ENCODE measurements at regions not wholly inside any gene's neighbourhood (a gene's known extent, or its start where the extent isn't known, plus 50 kb on each side); places are given as distances from the start of the nearest gene placed in this dataset.

DNA sequence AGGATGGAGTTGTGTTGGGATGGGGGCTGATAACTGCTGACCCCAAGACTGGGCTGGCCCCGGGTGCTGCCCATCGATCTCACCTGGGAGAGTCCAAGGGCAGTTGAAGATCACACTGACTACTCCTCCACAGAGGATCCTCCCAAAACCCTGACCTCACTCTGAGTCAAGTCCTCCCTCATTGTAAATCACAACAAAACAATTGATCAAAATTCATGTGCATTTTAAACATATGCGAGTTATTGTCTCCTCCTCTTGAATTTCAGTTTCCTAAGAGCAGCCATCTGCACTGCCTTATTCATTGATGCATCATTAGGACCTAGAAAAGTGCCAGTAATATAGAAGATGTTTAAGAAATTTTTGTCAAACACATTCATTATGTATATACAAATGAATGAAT, 273.6 kb downstream of the C1orf94 start:
- Histone ChIP-seq H3K23ac (ENCODE audit: low read length) (no peak overlapping the region), H3K4me2 (ENCODE audit: low read length) (no peak overlapping the region), H3K4me3 (ENCODE audit: low read depth, low read length) (no peak overlapping the region), H2BK5ac (ENCODE audit: low read depth, low read length, poor library complexity) (no peak overlapping the region), H4K91ac (ENCODE audit: low read depth, low read length) (no peak overlapping the region), H4K8ac (ENCODE audit: low read depth, low read length) (no peak overlapping the region), H3K18ac (ENCODE audit: low read length) (no peak overlapping the region), H3K9ac (ENCODE audit: low read length) (no peak overlapping the region), H4K12ac (ENCODE audit: low read depth, low read length) (no peak overlapping the region), H3K79me1 (ENCODE audit: low read length) (no peaks in the 10 kb centered on the region), H2BK120ac (ENCODE audit: insufficient read depth, low read length, poor library complexity) (no peak overlapping the region), H3K27ac (ENCODE audit: low read depth, low read length) (no peak overlapping the region), H3K36me3 (ENCODE audit: control insufficient read depth in 1 of 2, insufficient read depth in 2 of 2, low read length in 2 of 2) (no peaks in the 10 kb centered on the region), H2AFZ (ENCODE audit: insufficient read depth, low read length, poor library complexity) (no peak overlapping the region), H3K27me3 (ENCODE audit: insufficient read depth, low read length) (no peaks in the 10 kb centered on the region), H3K9me3 (ENCODE audit: insufficient read depth, low read depth, low read length) (peaks cover 3% of the 10 kb centered on the region), H3K79me2 (ENCODE audit: control insufficient read depth, insufficient read depth, low read length, poor library complexity) (no peaks in the 10 kb centered on the region), H3K4ac (ENCODE audit: low read depth, low read length) (no peak overlapping the region), H2BK12ac (ENCODE audit: low read length) (no peak overlapping the region), H3K4me1 (ENCODE audit: control insufficient read depth in 1 of 2, insufficient read depth in 2 of 2, low read length in 2 of 2) (no peaks in the 10 kb centered on the region), H3K14ac (ENCODE audit: low read length) (no peak overlapping the region), H2AK5ac (ENCODE audit: low read length) (no peak overlapping the region)
- WGBS (ENCODE audit: extremely low coverage, insufficient coverage, insufficient read length): no CpG with 5 or more reads among the region's 3 CpGs
- DNase-seq: no peak

DNA sequence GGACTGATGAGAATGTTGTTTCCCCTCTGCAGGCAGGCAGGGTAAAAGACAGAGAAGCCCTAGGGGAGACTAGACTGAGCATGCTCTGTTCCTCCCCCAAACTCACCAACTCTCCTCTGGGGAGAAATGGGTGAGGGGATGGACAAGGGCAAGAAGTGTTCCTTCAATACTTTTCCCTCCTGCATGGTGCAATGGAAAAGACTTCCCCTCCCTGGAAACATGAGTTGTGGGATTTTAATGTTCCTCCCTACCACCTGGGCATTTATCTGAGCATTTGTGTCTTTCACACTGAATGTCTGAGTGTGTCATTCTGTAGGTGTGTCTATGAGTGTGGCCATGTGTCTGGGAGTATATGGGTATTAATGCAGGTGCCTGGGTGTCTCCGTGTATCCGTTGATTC, 275.7 kb downstream of the C1orf94 start:
- H2AK5ac ChIP-seq (ENCODE audit: low read length): no peak overlapping the region
- no peak overlapping the region for H4K8ac ChIP-seq (ENCODE audit: low read depth, low read length)
- H3K4me1 ChIP-seq (ENCODE audit: control insufficient read depth in 1 of 2, insufficient read depth in 2 of 2, low read length in 2 of 2): no peaks in the 10 kb centered on the region
- no peak overlapping the region for H3K9ac ChIP-seq (ENCODE audit: low read length)
- H3K27ac ChIP-seq (ENCODE audit: low read depth, low read length): no peak overlapping the region
- H3K79me1 ChIP-seq (ENCODE audit: low read length): no peaks in the 10 kb centered on the region
- no peak overlapping the region for H4K91ac ChIP-seq (ENCODE audit: low read depth, low read length)
- H2AFZ ChIP-seq (ENCODE audit: insufficient read depth, low read length, poor library complexity): no peak overlapping the region
- H3K79me2 ChIP-seq (ENCODE audit: control insufficient read depth, insufficient read depth, low read length, poor library complexity): no peaks in the 10 kb centered on the region
- H3K9me3 ChIP-seq (ENCODE audit: insufficient read depth, low read depth, low read length): peaks cover 2% of the 10 kb centered on the region
- H3K4ac ChIP-seq (ENCODE audit: low read depth, low read length): no peak overlapping the region
- H3K18ac ChIP-seq (ENCODE audit: low read length): no peak overlapping the region
- no peak overlapping the region for H3K23ac ChIP-seq (ENCODE audit: low read length)
- H4K12ac ChIP-seq (ENCODE audit: low read depth, low read length): no peak overlapping the region
- H3K36me3 ChIP-seq (ENCODE audit: control insufficient read depth in 1 of 2, insufficient read depth in 2 of 2, low read length in 2 of 2): no peaks in the 10 kb centered on the region
- no peak overlapping the region for H2BK120ac ChIP-seq (ENCODE audit: insufficient read depth, low read length, poor library complexity)
- no peak overlapping the region for H3K4me3 ChIP-seq (ENCODE audit: low read depth, low read length)
- no peak for DNase-seq
- H3K14ac ChIP-seq (ENCODE audit: low read length): no peak overlapping the region
- H2BK12ac ChIP-seq (ENCODE audit: low read length): no peak overlapping the region
- no peak overlapping the region for H3K4me2 ChIP-seq (ENCODE audit: low read length)
- WGBS (ENCODE audit: extremely low coverage, insufficient coverage, insufficient read length): no CpG with 5 or more reads among the region's 2 CpGs
- no peak overlapping the region for H2BK5ac ChIP-seq (ENCODE audit: low read depth, low read length, poor library complexity)
- H3K27me3 ChIP-seq (ENCODE audit: insufficient read depth, low read length): no peaks in the 10 kb centered on the region

DNA sequence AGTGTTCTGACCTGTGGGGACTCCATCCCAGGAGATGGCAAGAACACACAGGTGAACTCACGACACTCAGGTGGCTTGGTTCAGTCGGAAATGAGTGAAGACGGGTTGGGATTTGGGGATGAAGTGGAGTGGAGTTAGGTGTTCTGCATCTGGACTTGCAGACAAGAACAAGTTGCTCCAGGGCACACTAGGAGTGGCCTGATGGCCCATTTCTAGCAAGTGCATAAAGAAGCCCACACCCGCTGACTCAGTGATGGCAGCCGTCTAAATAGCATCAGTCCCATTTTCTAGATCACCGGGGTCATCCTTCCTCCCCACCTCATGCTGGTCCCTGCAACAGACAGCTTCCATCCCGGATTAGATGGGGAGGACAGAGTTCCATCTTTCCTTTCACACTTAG, 278.4 kb downstream of the C1orf94 start:
- Histone ChIP-seq H3K4me3 (ENCODE audit: low read depth, low read length) (no peak overlapping the region), H4K12ac (ENCODE audit: low read depth, low read length) (no peak overlapping the region), H4K8ac (ENCODE audit: low read depth, low read length) (no peak overlapping the region), H3K79me2 (ENCODE audit: control insufficient read depth, insufficient read depth, low read length, poor library complexity) (no peaks in the 10 kb centered on the region), H3K79me1 (ENCODE audit: low read length) (no peaks in the 10 kb centered on the region), H2BK120ac (ENCODE audit: insufficient read depth, low read length, poor library complexity) (no peak overlapping the region), H3K36me3 (ENCODE audit: control insufficient read depth in 1 of 2, insufficient read depth in 2 of 2, low read length in 2 of 2) (no peaks in the 10 kb centered on the region), H3K27ac (ENCODE audit: low read depth, low read length) (no peak overlapping the region), H3K9ac (ENCODE audit: low read length) (no peak overlapping the region), H3K18ac (ENCODE audit: low read length) (no peak overlapping the region), H3K4ac (ENCODE audit: low read depth, low read length) (no peak overlapping the region), H2BK5ac (ENCODE audit: low read depth, low read length, poor library complexity) (no peak overlapping the region), H3K9me3 (ENCODE audit: insufficient read depth, low read depth, low read length) (peaks cover 3% of the 10 kb centered on the region), H3K23ac (ENCODE audit: low read length) (no peak overlapping the region), H3K4me2 (ENCODE audit: low read length) (no peak overlapping the region), H2AFZ (ENCODE audit: insufficient read depth, low read length, poor library complexity) (no peak overlapping the region), H2BK12ac (ENCODE audit: low read length) (no peak overlapping the region), H3K4me1 (ENCODE audit: control insufficient read depth in 1 of 2, insufficient read depth in 2 of 2, low read length in 2 of 2) (no peaks in the 10 kb centered on the region), H3K27me3 (ENCODE audit: insufficient read depth, low read length) (no peaks in the 10 kb centered on the region), H4K91ac (ENCODE audit: low read depth, low read length) (no peak overlapping the region), H3K14ac (ENCODE audit: low read length) (no peak overlapping the region), H2AK5ac (ENCODE audit: low read length) (no peak overlapping the region)
- DNase-seq: no peak
- no CpG with 5 or more reads among the region's 7 CpGs for WGBS (ENCODE audit: extremely low coverage, insufficient coverage, insufficient read length)

DNA sequence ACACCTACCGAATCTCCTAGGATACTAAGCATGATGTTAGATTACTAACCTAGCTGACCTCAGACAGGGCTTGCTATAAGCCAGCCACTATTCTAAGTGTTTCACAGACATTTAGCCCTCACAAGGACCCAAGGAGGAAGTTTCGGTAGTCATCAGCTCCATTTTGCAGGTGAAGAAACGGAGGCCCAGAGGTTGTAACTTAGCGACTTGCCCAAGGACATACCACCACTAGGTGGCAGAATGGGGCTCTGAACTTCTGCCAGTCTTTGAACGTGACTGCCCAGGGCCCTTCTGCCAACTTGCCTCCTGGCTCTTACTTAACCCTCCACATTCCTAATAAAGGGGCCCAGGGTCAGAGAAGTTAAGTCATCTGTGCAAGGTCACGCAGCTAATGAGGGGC, 283.5 kb downstream of the C1orf94 start:
- H3K79me1 ChIP-seq (ENCODE audit: low read length): no peaks in the 10 kb centered on the region
- H3K9me3 ChIP-seq (ENCODE audit: insufficient read depth, low read depth, low read length): peaks cover 4% of the 10 kb centered on the region
- no peaks in the 10 kb centered on the region for H3K4me1 ChIP-seq (ENCODE audit: control insufficient read depth in 1 of 2, insufficient read depth in 2 of 2, low read length in 2 of 2)
- DNase-seq: peak; percentile 59 to 73
- no peak overlapping the region for H3K27ac ChIP-seq (ENCODE audit: low read depth, low read length)
- no peak overlapping the region for H4K12ac ChIP-seq (ENCODE audit: low read depth, low read length)
- H3K4me2 ChIP-seq (ENCODE audit: low read length): no peak overlapping the region
- H3K79me2 ChIP-seq (ENCODE audit: control insufficient read depth, insufficient read depth, low read length, poor library complexity): no peaks in the 10 kb centered on the region
- no peak overlapping the region for H3K9ac ChIP-seq (ENCODE audit: low read length)
- no peak overlapping the region for H3K18ac ChIP-seq (ENCODE audit: low read length)
- H3K23ac ChIP-seq (ENCODE audit: low read length): no peak overlapping the region
- no peak overlapping the region for H3K4me3 ChIP-seq (ENCODE audit: low read depth, low read length)
- no peak overlapping the region for H2BK5ac ChIP-seq (ENCODE audit: low read depth, low read length, poor library complexity)
- H3K27me3 ChIP-seq (ENCODE audit: insufficient read depth, low read length): no peaks in the 10 kb centered on the region
- no peak overlapping the region for H4K8ac ChIP-seq (ENCODE audit: low read depth, low read length)
- no peaks in the 10 kb centered on the region for H3K36me3 ChIP-seq (ENCODE audit: control insufficient read depth in 1 of 2, insufficient read depth in 2 of 2, low read length in 2 of 2)
- WGBS (ENCODE audit: extremely low coverage, insufficient coverage, insufficient read length): no CpG with 5 or more reads among the region's 6 CpGs
- H4K91ac ChIP-seq (ENCODE audit: low read depth, low read length): no peak overlapping the region
- no peak overlapping the region for H3K14ac ChIP-seq (ENCODE audit: low read length)
- H3K4ac ChIP-seq (ENCODE audit: low read depth, low read length): no peak overlapping the region
- H2AK5ac ChIP-seq (ENCODE audit: low read length): no peak overlapping the region
- no peak overlapping the region for H2BK120ac ChIP-seq (ENCODE audit: insufficient read depth, low read length, poor library complexity)
- no peak overlapping the region for H2BK12ac ChIP-seq (ENCODE audit: low read length)
- H2AFZ ChIP-seq (ENCODE audit: insufficient read depth, low read length, poor library complexity): no peak overlapping the region
